GM23338 (cell line): ENCODE measurements at regions not wholly inside any gene's neighbourhood (a gene's known extent, or its start where the extent isn't known, plus 50 kb on each side); places are given as distances from the start of the nearest gene placed in this dataset.

ENCODE experiments used
- CREB1 ChIP-seq: fragments of 250-450 bp; sonication (Bioruptor Pico); IDR thresholded peaks from 2 replicates; pipeline ENCODE4 v1.5.0; 2020; ENCODE audit warnings: low read depth, mild to moderate bottlenecking, moderate library complexity
- EZH2 ChIP-seq: fragments of 200-600 bp; sonication (generic); IDR thresholded peaks from one replicate; pipeline ENCODE4 v1.8.0; 2017; ENCODE audit warnings: antibody characterized with exemption, mild to moderate bottlenecking, low read depth; ENCODE audit not compliant: unreplicated experiment
- EZH2phosphoT487 ChIP-seq: fragments of 200-600 bp; sonication (generic); IDR thresholded peaks from one replicate; pipeline ENCODE4 v1.8.1; 2018; ENCODE audit warnings: antibody characterized with exemption; ENCODE audit not compliant: unreplicated experiment
- JUNB ChIP-seq: IDR thresholded peaks from one replicate; pipeline ENCODE4 v1.6.1; 2016; ENCODE audit warnings: antibody characterized with exemption; ENCODE audit not compliant: unreplicated experiment
- NANOG ChIP-seq: IDR thresholded peaks from 2 replicates; pipeline ENCODE4 v1.6.1; 2016; ENCODE audit warnings: antibody characterized with exemption, borderline replicate concordance
- STAT1 ChIP-seq: IDR thresholded peaks from one replicate; pipeline ENCODE4 v1.6.1; 2016; ENCODE audit warnings: antibody characterized with exemption; ENCODE audit not compliant: unreplicated experiment
- ZNF114 ChIP-seq: fragments of 250-450 bp; sonication (Bioruptor Pico); IDR thresholded peaks from 2 replicates; pipeline ENCODE4 v1.5.0; 2020; ENCODE audit warnings: mild to moderate bottlenecking, moderate library complexity
- TF ChIP-seq, protein P1 (sequence below): fragments of 250-450 bp; sonication (Bioruptor Pico); IDR thresholded peaks from 2 replicates; pipeline ENCODE4 v1.5.0; 2020; ENCODE audit warnings: mild to moderate bottlenecking, moderate library complexity
- TF ChIP-seq, protein P2 (sequence below): IDR thresholded peaks from 2 replicates; pipeline ENCODE4 v1.6.1; 2016; ENCODE audit warnings: antibody characterized with exemption
- TF ChIP-seq, protein P3 (sequence below): IDR thresholded peaks from one replicate; pipeline ENCODE4 v1.6.1; 2018; ENCODE audit warnings: antibody characterized with exemption; ENCODE audit not compliant: unreplicated experiment

DNA sequence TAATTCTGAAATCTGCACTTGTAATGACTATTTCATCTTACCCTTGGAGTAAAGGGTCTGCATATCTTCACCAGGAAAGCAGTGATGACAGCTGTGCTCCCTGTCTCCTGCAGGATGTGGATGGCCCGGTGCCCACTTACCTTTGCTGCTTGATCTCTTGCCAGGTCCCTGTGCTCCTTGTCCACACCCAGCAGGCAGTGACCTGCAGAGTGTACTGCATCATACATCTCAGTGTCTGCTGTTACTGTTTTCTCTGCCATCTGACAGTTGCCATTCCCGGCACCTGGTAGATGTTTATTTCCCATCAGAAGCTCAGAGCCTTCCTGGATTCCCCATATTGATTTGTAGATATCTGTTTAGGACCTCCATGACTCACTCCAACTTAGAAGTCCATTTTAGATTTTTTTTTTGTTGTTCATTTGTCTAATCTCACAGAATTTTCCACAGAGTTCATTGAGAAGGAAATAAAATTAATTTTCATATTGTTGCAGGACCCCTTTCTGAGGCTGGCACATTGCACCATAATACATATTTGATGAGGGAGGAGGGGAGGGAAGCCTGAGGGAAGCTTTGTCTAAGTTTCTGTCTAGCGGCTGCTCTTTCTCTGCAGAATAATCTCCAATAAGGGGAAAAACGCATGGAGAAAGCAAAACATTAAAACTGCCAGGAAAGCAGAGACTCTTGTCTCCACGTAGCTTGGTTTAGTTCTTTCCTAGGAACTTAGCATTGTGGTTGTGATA is 697.5 kb upstream of the RAB6C start (continued):
- TF ChIP-seq, protein P1, sequence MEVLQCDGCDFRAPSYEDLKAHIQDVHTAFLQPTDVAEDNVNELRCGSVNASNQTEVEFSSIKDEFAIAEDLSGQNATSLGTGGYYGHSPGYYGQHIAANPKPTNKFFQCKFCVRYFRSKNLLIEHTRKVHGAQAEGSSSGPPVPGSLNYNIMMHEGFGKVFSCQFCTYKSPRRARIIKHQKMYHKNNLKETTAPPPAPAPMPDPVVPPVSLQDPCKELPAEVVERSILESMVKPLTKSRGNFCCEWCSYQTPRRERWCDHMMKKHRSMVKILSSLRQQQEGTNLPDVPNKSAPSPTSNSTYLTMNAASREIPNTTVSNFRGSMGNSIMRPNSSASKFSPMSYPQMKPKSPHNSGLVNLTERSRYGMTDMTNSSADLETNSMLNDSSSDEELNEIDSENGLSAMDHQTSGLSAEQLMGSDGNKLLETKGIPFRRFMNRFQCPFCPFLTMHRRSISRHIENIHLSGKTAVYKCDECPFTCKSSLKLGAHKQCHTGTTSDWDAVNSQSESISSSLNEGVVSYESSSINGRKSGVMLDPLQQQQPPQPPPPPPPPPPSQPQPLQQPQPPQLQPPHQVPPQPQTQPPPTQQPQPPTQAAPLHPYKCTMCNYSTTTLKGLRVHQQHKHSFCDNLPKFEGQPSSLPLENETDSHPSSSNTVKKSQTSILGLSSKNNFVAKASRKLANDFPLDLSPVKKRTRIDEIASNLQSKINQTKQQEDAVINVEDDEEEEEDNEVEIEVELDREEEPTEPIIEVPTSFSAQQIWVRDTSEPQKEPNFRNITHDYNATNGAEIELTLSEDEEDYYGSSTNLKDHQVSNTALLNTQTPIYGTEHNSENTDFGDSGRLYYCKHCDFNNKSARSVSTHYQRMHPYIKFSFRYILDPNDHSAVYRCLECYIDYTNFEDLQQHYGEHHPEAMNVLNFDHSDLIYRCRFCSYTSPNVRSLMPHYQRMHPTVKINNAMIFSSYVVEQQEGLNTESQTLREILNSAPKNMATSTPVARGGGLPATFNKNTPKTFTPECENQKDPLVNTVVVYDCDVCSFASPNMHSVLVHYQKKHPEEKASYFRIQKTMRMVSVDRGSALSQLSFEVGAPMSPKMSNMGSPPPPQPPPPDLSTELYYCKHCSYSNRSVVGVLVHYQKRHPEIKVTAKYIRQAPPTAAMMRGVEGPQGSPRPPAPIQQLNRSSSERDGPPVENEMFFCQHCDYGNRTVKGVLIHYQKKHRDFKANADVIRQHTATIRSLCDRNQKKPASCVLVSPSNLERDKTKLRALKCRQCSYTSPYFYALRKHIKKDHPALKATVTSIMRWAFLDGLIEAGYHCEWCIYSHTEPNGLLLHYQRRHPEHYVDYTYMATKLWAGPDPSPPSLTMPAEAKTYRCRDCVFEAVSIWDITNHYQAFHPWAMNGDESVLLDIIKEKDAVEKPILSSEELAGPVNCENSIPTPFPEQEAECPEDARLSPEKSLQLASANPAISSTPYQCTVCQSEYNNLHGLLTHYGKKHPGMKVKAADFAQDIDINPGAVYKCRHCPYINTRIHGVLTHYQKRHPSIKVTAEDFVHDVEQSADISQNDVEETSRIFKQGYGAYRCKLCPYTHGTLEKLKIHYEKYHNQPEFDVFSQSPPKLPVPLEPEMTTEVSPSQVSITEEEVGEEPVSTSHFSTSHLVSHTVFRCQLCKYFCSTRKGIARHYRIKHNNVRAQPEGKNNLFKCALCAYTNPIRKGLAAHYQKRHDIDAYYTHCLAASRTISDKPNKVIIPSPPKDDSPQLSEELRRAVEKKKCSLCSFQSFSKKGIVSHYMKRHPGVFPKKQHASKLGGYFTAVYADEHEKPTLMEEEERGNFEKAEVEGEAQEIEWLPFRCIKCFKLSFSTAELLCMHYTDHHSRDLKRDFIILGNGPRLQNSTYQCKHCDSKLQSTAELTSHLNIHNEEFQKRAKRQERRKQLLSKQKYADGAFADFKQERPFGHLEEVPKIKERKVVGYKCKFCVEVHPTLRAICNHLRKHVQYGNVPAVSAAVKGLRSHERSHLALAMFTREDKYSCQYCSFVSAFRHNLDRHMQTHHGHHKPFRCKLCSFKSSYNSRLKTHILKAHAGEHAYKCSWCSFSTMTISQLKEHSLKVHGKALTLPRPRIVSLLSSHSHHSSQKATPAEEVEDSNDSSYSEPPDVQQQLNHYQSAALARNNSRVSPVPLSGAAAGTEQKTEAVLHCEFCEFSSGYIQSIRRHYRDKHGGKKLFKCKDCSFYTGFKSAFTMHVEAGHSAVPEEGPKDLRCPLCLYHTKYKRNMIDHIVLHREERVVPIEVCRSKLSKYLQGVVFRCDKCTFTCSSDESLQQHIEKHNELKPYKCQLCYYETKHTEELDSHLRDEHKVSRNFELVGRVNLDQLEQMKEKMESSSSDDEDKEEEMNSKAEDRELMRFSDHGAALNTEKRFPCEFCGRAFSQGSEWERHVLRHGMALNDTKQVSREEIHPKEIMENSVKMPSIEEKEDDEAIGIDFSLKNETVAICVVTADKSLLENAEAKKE (CRISPR knock-in tag): no peak
- TF ChIP-seq, protein P2, sequence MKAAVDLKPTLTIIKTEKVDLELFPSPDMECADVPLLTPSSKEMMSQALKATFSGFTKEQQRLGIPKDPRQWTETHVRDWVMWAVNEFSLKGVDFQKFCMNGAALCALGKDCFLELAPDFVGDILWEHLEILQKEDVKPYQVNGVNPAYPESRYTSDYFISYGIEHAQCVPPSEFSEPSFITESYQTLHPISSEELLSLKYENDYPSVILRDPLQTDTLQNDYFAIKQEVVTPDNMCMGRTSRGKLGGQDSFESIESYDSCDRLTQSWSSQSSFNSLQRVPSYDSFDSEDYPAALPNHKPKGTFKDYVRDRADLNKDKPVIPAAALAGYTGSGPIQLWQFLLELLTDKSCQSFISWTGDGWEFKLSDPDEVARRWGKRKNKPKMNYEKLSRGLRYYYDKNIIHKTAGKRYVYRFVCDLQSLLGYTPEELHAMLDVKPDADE: no peak
- TF ChIP-seq EZH2phosphoT487: no peak
- TF ChIP-seq STAT1: no peak
- TF ChIP-seq JUNB: no peak
- no peak for TF ChIP-seq EZH2
- TF ChIP-seq NANOG: no peak
- TF ChIP-seq ZNF114: no peak
- TF ChIP-seq, protein P3, sequence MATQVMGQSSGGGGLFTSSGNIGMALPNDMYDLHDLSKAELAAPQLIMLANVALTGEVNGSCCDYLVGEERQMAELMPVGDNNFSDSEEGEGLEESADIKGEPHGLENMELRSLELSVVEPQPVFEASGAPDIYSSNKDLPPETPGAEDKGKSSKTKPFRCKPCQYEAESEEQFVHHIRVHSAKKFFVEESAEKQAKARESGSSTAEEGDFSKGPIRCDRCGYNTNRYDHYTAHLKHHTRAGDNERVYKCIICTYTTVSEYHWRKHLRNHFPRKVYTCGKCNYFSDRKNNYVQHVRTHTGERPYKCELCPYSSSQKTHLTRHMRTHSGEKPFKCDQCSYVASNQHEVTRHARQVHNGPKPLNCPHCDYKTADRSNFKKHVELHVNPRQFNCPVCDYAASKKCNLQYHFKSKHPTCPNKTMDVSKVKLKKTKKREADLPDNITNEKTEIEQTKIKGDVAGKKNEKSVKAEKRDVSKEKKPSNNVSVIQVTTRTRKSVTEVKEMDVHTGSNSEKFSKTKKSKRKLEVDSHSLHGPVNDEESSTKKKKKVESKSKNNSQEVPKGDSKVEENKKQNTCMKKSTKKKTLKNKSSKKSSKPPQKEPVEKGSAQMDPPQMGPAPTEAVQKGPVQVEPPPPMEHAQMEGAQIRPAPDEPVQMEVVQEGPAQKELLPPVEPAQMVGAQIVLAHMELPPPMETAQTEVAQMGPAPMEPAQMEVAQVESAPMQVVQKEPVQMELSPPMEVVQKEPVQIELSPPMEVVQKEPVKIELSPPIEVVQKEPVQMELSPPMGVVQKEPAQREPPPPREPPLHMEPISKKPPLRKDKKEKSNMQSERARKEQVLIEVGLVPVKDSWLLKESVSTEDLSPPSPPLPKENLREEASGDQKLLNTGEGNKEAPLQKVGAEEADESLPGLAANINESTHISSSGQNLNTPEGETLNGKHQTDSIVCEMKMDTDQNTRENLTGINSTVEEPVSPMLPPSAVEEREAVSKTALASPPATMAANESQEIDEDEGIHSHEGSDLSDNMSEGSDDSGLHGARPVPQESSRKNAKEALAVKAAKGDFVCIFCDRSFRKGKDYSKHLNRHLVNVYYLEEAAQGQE: no peak
- no peak for TF ChIP-seq CREB1 (CRISPR knock-in tag)
